ENCODE measurements at regions not wholly inside any gene's neighbourhood (a gene's known extent, or its start where the extent isn't known, plus 50 kb on each side); places are given as distances from the start of the nearest gene placed in this dataset.

DNA sequence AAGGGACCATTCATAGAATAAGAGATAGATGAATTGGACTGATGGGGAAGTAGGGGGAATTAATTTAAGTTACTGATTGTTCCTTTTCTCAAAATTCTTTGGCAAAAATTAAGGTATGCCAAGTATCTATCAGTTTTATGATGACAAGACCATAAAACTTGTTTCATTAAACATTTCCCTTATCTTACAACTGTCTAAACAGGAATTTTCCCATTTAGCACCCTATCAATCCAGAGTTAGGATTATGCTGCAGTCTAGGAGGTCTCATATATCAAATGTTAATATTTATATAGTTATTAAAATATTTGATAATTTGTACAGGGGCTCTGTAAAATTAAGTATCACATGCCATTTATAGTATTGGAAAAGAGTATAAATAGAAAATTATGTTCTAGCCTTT lies 51.5 kb upstream of the ARID1B start:
- DNase-seq (ENCODE audit: low read depth in 4 of 4, low spot score in 1 of 4), result no peak

DNA sequence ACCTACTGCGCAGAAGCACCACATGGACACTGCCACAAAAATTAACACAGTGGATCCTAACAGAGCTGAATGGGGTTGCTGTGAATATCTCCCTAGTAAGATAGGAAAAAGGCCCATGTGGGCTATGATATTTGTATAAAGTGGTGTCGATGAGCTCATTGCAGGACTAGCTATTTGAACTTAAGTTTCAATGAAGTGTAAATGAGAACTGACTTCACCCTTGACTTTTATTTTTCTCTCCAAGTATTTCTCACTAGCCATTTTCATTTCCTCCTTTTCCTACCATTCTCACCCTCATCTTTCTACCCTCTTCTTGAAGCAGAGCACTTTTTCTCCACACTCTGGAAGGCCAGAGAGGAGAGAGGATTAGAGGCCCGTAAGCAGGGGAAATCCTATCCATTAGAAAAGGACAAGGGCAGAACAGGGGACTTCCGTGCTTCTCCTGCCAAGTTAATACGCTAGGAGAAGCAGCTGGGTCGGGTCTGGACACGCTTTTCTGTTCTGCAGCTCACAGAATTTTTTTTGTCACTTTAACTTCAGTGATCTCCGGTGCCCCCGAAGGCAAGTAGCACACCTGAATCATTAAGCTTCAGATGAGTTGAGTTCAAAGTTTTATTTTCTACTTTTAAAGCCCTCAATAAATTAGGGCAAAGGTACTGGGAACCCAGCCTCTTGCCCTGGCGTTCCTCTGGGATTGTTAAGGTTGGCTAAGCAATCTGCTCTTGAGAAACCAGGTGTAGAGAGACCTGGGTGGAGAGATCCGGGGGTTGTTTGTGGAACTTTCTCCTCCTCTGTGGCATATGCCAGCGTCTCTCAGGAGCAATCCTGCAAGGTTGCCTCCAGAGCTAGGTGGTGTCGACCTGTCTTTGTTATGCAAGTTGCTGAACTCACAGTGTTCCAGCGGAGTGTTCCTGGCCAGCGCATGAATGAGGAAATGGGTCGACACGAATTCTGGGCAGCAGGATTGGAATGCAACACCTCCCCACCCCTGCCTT lies 56.2 kb upstream of the ARID1B start:
- no peak for DNase-seq (ENCODE audit: low read depth in 4 of 4, low spot score in 1 of 4)

DNA sequence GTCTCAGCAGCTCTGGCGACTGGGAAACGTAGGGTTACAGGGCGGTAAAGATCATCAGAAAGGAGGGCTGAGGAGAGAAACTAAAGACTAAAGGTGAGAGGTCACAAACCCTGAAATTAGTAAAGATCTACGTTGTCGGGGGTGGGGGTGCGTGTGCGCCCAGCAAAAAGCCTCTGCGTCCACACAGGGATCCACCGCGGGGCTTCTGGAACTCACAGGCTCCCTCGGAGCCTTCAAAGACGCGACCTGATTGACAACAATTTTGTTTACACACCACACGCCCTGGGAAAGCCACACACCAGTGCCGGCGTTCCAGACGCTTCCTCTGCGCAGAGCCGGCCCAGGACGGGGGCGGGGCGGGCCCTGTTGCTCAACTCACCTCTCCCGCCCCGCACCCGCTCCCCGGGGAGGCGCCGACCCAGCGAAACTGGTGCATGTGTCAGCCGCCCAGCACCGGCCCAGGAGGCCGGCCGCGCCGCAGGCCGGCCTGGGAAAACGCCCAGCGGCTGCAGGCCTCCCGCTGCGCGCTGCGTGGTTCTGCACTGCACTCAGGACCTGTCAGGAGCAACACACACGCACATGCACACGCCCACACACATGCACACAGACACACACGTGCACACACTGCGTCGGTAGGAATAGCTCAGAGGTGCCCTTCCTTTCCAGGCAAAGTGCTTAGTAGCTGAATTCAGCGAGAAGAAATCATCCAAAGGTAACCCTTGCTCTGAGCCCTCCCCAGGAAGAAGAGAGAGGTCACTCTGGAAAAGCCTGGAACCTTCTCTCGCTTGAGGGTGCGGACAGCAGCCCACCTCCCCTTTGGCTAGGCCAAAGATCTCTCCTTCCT lies 57.2 kb upstream of the ARID1B start:
- DNase-seq (ENCODE audit: low read depth in 4 of 4, low spot score in 1 of 4), result peak; percentile 37 to 69 (median 47)

DNA sequence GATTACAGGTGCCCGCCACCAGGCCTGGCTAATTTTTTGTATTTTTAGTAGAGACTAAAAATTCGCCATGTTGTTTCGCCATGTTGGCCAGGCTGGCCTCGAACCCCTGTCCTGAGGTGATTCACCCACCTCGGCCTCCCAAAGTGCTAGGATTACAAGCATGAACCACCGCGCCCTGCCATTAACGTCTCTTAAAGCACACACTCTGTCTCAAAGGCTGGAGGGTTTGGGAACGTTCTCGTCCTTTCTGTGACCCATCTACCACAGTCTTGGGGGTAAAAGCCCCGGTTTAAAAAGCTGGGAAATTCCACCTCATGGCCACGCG lies 57.8 kb upstream of the ARID1B start:
- no peak for DNase-seq (ENCODE audit: low read depth in 4 of 4, low spot score in 1 of 4)

DNA sequence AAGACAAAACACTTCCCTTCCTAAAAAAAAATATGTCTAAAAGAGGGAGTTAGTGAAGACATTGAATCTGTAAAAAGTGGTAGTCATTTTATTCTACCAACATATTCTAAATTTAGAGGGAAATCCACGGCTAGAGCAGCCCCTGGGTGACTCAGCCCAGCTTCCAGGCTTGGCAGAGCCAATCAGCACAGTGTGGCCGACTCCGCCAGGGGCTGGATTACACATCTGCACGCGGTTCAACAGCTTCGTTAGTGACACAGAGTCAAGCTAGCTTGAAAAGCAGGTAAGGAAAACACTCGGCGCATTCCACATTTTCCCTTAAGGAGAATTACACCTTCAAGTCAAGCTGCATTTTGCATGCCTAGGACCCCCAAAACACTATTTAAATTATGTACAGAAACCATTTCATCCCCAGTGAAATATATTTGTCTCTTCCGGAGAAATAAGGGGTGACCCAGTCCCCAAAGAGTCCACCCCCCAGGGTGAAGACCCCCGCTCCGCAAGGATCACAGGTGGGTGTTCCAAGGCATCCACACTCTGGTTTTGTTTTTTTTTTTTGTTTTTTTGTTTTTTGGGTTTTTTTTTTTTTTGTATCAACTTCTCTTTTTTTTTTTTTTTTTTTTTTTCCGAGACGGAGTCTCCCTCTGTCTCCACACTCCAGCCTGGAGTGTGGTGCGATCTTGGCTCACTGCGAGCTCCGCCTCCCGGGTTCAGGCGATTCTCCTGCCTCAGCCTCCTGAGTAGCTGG lies 58.4 kb upstream of the ARID1B start:
- DNase-seq (ENCODE audit: low read depth in 4 of 4, low spot score in 1 of 4), result no peak

DNA sequence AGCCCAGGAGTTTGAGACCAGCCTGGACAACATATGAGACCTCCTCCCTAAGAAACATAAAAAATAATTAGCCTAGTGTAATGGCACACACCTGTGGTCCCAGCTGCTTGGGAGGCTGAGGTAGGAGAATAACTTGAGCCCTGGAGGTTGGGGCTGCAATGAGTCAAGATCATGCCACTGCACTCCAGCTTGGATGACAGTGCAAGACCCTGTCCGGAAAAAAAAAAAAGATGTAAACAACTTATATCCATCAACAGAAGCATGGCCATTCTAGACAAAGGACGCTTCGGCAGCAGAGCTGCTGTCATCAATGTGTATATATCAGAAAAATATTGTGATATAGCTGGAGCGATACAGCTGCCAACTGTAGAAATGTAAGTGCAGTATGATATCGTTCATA lies 59.6 kb upstream of the ARID1B start:
- no peak for DNase-seq (ENCODE audit: low read depth in 4 of 4, low spot score in 1 of 4)

DNA sequence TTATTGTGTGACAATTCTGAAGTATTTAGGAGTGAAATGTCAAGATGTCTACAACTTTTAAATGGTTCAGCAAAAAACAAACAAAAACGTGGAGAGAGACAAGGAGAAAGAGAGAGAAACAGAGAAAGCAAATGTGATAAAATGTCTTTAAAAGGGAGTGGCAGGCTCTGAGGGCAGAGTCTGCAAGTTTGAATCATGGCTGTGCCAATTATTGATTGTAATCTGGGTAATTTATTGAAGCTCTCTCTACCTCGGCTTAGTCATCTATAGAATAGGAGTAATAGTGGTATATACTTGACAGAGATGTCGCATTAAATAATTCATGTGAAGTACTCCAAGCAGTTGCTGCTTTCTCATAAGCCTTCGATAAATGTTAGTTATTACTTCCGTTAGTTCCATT lies 61.3 kb upstream of the ARID1B start:
- no peak for DNase-seq (ENCODE audit: low read depth in 4 of 4, low spot score in 1 of 4)

DNA sequence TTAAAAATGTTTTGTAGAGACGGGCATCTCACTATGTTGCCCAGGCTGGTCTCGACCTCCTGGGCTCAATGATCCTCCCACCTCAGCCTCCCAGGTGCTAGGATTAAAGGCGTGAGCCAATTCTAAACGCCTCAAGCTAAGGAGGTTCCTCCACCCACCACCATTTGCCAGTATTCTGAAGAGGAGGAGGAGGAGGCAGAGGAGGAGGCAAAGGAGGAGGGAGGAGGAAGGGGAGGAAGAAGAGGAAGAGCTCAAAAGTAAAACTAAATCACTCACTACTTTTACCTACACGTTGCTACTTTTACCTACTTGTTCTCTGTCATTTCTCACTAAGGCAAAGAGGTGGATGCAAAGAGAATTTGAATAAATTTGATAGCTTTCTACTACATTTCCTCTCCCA lies 63.6 kb upstream of the ARID1B start:
- no peak for DNase-seq (ENCODE audit: low read depth in 4 of 4, low spot score in 1 of 4)

DNA sequence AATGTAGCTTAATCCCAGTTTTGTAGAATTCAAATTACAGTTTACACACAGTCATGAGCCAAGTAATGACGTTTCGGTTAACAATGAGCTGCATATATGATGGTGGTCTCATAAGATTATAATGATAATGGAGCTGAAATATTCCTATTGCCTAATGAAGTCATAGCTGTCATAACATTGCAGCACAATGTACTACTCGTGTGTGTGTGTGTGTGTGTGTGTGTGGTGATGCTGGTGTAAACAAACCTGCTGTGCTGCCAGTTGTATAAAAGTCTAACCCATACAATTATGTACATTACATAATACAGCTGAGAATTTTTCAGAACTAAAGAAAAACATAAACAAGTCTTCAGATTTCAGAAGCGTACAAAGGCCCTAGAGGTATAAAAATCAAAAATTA lies 66.7 kb upstream of the ARID1B start:
- DNase-seq (ENCODE audit: low read depth in 4 of 4, low spot score in 1 of 4), result no peak

DNA sequence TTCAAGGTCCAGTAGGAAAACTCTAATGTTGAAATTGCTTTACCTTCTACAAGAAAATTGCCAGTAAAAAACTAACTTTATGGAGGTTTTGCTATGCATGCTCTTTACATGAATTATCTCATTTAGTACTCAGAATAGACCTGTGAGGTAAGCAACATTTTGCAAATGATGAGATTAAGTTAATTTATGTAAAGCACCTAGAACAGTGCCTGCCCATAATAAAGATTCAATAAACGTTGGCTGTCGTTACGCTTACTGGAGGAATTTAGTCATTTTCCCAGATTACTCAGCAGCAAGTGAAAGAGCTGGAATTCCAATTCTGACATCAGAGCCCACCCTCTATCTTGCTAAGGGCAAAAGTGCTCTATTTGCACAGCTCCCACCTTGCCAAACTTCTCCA lies 69.4 kb upstream of the ARID1B start:
- DNase-seq (ENCODE audit: low read depth in 4 of 4, low spot score in 1 of 4), result no peak

DNA sequence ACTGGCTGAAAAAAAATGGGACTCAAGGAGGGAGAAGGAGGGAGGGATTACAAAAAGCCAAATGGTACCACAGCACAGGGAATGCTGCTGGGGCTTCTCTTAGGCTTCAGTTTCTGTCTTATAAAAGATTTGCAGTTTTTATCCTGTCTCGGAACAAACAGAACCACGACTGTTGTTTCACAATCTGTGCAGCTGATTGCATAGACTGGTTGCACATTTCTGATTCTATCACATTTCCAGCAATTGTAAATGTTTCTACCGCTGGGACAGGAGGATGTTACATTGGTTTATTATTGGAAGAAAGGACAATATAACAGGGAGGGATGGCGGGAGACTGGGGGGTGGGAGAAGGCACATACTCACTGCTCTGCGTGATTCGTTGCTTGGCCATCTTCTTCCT lies 73.5 kb upstream of the ARID1B start:
- no peak for DNase-seq (ENCODE audit: low read depth in 4 of 4, low spot score in 1 of 4)

DNA sequence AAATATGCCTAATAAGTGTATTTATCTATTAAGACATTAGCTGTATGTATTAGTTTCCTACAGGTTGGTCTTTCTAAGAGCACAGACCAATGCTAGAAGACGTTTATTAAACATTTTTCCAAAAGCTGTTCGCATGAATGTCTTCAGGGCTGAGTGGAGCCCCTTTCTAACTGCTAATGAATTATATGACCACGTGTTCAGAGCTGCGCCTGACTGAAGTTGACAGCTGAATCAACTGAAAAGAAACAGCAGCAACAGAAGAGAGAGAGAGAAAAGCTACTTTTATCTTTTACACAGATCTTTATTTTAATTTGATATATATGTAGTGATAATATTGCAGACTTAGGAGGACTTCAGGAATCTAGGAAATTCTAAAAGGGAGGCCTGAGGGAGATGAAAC lies 75.2 kb upstream of the ARID1B start:
- DNase-seq (ENCODE audit: low read depth in 4 of 4, low spot score in 1 of 4), result no peak

DNA sequence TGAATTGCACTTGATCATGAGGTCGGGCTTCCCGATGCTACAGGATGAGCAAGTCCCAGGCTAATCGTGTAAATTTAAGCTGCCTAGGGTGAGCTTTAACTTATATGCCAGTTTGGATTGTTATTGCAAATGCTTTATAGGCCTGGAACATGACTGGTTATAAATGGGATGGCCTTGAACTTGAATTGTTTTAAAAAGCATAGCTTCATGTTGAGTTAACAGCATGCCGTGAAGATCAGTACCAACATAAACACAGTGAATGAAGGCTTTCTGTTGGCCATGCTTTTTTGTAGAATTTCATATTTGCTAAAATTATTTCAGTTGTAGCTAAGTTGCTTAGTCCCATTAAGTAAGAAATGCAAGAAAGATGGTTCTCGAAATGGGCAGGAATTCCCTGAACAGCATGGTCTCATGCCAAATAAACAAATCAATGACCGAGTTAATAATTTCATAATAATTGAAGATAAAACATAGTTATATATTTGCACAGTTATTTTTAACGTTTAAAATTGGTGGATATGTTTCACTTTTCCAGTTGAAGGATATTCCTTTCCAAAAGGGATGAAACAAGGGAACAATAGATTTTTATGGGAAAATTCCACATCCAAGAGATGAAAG lies 76.6 kb upstream of the ARID1B start:
- DNase-seq (ENCODE audit: low read depth in 4 of 4, low spot score in 1 of 4), result no peak

DNA sequence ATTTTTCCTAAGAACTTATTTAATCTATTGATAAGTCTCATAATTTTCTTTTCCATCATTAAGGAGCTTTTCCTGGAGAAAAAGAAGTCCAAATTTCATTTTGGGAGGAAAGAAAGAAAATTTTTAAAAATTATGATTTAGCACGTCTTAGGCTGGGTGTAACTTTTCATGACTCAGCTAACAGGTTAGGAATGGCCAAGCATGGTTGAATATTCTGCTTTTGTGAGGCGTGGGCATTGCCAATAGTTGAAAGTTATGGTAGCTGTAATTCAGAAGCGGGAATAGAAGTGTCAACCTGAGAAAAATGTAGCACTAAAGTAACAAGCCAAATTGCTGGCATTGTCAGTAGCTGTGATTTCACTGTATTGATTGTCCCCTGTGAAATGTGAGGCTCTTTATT lies 77.2 kb upstream of the ARID1B start:
- no peak for DNase-seq (ENCODE audit: low read depth in 4 of 4, low spot score in 1 of 4)

DNA sequence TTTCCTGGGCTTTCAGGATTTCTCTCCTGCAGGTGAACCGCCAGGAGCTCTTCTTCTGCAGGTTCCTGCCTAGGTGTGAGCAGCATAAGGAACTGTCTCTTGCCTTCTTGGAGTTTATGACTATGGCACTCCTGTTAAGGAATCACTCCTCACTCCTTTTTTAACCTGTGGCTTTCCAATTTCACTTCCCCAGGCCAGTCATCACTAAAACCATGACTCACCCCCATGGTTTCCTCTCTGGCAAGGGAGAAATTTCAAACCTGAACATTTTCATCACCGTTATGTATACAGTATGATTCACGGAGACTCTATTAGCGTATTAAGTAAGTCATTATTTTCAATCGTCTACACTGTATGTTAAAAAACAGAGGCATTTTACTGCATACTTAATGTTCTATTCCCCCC lies 78.2 kb upstream of the ARID1B start:
- no peak for DNase-seq (ENCODE audit: low read depth in 4 of 4, low spot score in 1 of 4)

DNA sequence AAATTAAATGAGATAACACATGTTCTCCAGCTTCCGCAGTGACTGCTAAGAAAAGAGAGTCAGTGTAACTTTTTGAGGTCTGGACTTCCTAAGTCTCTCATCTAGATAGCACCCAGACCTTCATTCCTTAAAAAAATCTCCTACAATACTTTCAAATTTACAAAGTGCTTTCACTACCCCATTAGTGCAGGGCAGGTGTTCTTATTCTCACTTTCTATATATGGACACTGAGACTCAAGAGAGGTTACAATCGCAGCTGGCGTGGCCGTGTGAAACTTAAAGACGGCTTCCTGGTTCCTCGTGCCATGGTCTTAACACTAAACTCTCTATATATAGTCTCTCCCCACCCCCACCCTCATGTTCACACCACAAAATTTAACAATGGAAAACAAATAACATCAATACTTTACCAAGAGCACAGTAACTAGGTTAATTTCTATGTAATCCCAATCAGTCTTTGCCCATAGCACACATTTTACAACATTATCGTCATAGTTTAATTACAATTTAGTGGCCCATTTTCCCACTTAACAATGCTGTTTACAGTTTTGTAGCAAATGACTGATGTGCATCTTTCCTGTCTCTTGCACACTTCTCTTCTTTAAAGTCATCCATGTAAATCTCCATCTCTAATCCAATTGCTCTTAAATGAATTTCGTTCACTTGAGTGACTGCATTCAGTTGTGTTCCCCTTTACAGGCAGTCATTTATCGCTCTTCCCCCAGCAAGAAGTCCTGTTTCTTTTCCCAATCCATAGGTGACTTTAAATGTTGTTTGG lies 78.8 kb upstream of the ARID1B start:
- DNase-seq (ENCODE audit: low read depth in 4 of 4, low spot score in 1 of 4), result no peak

DNA sequence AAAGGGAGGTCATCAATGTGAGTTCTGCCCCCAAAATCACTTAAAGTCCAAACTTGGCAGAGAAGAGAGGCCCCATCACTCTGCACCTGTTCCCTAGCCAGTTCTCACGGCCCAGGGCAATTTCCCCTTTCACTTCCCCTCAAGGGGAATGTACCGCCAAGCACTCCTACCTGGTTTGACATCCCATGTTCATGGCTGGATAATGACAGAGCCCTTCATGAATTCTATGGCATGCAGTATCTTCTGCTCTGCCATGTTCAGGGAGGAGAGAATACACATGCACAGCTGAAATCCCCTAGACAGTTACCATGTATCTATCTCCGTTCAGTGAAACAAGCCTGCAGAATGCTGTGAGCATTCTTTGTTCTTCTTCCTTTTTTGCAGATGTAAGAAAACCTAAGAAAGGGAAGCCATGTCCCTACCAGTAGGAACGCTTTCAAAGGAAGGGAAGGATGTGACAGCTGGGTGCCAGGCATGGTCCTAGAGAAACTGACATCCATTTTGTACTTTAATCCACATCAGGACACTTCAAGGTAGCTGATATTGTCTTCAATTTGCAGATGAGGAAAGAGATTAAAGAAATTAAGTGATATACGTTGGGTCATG lies 79.8 kb upstream of the ARID1B start:
- no peak for DNase-seq (ENCODE audit: low read depth in 4 of 4, low spot score in 1 of 4)

DNA sequence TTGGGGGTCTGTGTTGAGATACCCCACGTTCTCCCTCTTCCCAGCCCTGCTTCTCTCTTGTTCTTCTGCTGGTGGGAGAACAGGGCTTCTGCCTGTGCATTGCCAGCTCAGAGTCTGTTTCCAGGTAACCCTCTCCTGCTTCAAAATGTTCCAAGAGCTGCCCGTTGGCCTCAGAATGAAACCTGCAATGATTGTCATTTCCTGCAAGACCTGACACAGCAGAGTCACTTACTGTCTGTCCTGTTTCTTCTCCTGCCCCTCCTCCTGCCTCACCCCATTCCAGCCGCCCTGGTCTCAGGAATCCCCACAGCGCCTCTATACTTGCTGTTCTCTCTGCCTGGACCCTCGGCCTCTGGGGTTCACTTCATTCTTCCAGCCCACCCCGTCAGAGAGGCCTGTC lies 81.4 kb upstream of the ARID1B start:
- DNase-seq (ENCODE audit: low read depth in 4 of 4, low spot score in 1 of 4), result no peak

DNA sequence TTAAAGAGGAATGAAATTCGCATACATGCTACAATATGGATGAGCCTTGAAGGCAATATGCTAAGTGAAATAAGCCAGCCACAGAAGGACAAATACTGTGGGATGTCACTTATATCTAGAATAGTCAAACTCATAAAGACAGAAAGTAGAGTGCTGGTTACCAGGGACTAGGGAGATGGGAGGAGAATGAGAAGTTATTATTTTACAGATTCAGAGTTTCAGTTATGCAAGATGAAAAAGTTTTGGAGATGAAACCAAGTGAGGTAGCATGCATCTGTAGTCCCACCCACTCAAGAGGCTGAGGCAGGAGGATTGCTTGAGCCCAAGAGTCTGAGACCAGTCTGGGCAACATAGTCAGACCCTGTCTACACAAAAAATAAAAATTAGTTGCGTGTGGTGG lies 82.5 kb upstream of the ARID1B start:
- DNase-seq (ENCODE audit: low read depth in 4 of 4, low spot score in 1 of 4), result no peak

DNA sequence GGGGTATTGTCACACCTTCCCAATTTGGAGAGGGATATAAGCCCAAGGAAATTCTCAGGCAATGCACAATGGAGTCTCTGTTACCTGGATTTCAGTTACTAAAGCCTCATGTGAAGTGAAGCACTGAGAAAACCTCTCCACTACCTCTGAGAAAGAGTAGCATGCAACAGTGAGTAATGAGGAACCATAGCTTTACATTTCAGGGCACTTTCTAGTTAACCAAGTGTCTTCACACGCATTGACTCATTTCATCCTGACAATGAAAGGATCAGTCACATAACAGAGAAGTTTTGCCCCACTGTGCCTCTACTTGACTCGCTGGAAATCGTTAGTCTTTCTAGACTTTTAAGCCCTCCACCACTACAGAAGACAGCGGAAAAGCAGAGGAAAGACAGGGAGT lies 86.2 kb upstream of the ARID1B start:
- DNase-seq (ENCODE audit: low read depth in 4 of 4, low spot score in 1 of 4), result no peak
